Endothelial cell (in vitro differentiated cells): ENCODE measurements at regions not wholly inside any gene's neighbourhood (a gene's known extent, or its start where the extent isn't known, plus 50 kb on each side); places are given as distances from the start of the nearest gene placed in this dataset.

Experiments used
- DNase-seq: peaks from one replicate; pipeline ENCODE4 v3.0.0; 2021; ENCODE audit warnings: low spot score
- H3K27ac Mint-ChIP-seq: one replicate; pipeline ENCODE4 v1.8.0; 2021; ENCODE audit warnings: mixed read lengths, inconsistent platforms; ENCODE audit not compliant: unreplicated experiment
- H3K27me3 Mint-ChIP-seq: one replicate; pipeline ENCODE4 v1.8.0; 2021; ENCODE audit warnings: mild to moderate bottlenecking, moderate library complexity, mixed read lengths, inconsistent platforms; ENCODE audit not compliant: unreplicated experiment
- H3K36me3 Mint-ChIP-seq: one replicate; pipeline ENCODE4 v1.8.0; 2021; ENCODE audit warnings: mild to moderate bottlenecking, low read depth, mixed read lengths, inconsistent platforms; ENCODE audit not compliant: unreplicated experiment
- H3K4me1 Mint-ChIP-seq: one replicate; pipeline ENCODE4 v1.8.0; 2021; ENCODE audit warnings: mild to moderate bottlenecking, mixed read lengths, inconsistent platforms; ENCODE audit not compliant: unreplicated experiment
- H3K4me3 Mint-ChIP-seq: one replicate; pipeline ENCODE4 v1.8.0; 2021; ENCODE audit warnings: mild to moderate bottlenecking, mixed read lengths, inconsistent platforms; ENCODE audit not compliant: unreplicated experiment
- H3K9me3 Mint-ChIP-seq: one replicate; pipeline ENCODE4 v1.8.0; 2021; ENCODE audit warnings: mixed read lengths, inconsistent platforms; ENCODE audit not compliant: unreplicated experiment
- TF ChIP-seq, protein P1 (sequence below): fragments of 200-600 bp; sonication (generic); IDR thresholded peaks from one replicate; pipeline ENCODE4 v1.5.0; 2021; ENCODE audit warnings: antibody characterized with exemption; ENCODE audit not compliant: unreplicated experiment

- Mint-ChIP-seq H3K9me3 (no peaks in the 10 kb centered on the region), H3K27ac (no peak overlapping the region), H3K27me3 (no peaks in the 10 kb centered on the region), H3K4me3 (no peak overlapping the region), H3K36me3 (no peaks in the 10 kb centered on the region), H3K4me1 (peaks cover 3% of the 10 kb centered on the region)
- TF ChIP-seq, protein P1, sequence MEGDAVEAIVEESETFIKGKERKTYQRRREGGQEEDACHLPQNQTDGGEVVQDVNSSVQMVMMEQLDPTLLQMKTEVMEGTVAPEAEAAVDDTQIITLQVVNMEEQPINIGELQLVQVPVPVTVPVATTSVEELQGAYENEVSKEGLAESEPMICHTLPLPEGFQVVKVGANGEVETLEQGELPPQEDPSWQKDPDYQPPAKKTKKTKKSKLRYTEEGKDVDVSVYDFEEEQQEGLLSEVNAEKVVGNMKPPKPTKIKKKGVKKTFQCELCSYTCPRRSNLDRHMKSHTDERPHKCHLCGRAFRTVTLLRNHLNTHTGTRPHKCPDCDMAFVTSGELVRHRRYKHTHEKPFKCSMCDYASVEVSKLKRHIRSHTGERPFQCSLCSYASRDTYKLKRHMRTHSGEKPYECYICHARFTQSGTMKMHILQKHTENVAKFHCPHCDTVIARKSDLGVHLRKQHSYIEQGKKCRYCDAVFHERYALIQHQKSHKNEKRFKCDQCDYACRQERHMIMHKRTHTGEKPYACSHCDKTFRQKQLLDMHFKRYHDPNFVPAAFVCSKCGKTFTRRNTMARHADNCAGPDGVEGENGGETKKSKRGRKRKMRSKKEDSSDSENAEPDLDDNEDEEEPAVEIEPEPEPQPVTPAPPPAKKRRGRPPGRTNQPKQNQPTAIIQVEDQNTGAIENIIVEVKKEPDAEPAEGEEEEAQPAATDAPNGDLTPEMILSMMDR, result no peak
- no peak for DNase-seq
Observed at GRCh38 chr12:71041476-71041875, 116.3 kb downstream of the TSPAN8 start.

- Mint-ChIP-seq H3K27me3 (no peaks in the 10 kb centered on the region), H3K4me1 (no peaks in the 10 kb centered on the region), H3K36me3 (no peaks in the 10 kb centered on the region), H3K4me3 (no peak overlapping the region), H3K27ac (no peak overlapping the region), H3K9me3 (no peaks in the 10 kb centered on the region)
- TF ChIP-seq, protein P1, result no peak
- DNase-seq, result no peak
Observed at GRCh38 chr12:71038960-71039359, 118.4 kb upstream of the PTPRR start.

DNA sequence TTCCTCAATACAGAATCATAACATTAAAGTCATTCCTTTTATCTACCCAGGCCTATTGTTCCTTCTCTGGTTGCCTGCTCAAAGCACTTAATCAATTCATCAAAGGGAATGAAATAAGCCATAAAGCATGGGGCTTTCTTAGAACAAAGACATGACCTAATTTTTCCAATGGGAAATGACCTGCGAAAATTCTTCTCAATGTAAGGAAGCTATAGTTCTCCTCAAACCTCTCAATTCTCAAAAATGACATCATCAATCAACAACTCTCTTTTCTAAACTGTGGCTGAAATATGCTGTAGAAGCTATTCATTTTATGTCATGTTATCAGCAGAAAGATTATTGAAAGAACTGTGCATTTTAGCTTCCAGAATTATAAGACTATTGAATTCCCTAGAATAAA is 116.0 kb upstream of the PTPRR start:
- TF ChIP-seq, protein P1, result no peak
- Mint-ChIP-seq H3K4me1 (no peaks in the 10 kb centered on the region), H3K9me3 (no peaks in the 10 kb centered on the region), H3K27me3 (no peaks in the 10 kb centered on the region), H3K27ac (no peak overlapping the region), H3K36me3 (no peaks in the 10 kb centered on the region), H3K4me3 (no peak overlapping the region)
- DNase-seq, result no peak

GRCh38 chr12:71032933-71033332 is 112.4 kb upstream of the PTPRR start:
- Mint-ChIP-seq H3K36me3 (no peaks in the 10 kb centered on the region), H3K27me3 (no peaks in the 10 kb centered on the region), H3K4me1 (no peaks in the 10 kb centered on the region), H3K9me3 (no peaks in the 10 kb centered on the region), H3K4me3 (no peak overlapping the region), H3K27ac (no peak overlapping the region)
- DNase-seq, result no peak
- TF ChIP-seq, protein P1, result no peak

GRCh38 chr12:71029302-71029701 is 108.8 kb upstream of the PTPRR start:
- Mint-ChIP-seq H3K9me3 (no peaks in the 10 kb centered on the region), H3K27ac (no peak overlapping the region), H3K36me3 (no peaks in the 10 kb centered on the region), H3K27me3 (no peaks in the 10 kb centered on the region), H3K4me1 (no peaks in the 10 kb centered on the region), H3K4me3 (no peak overlapping the region)
- DNase-seq, result no peak
- TF ChIP-seq, protein P1, result no peak
